SKM-1 treated with dmso at 0.1 percent for 144 hours (cell line): ENCODE measurements at regions not wholly inside any gene's neighbourhood (a gene's known extent, or its start where the extent isn't known, plus 50 kb on each side); places are given as distances from the start of the nearest gene placed in this dataset.
A peak's percentile ranks its signal among the peaks of the same experiment; 100 is the strongest.
"Not testable (repeated sequence)": the region's sequence is repeated elsewhere in the genome, so short reads cannot be mapped to it uniquely, and the experiment has no call there.

ENCODE experiments used
- DNase-seq: peaks from one replicate; lab custom pipeline; 2025; ENCODE audit not compliant: unreplicated experiment; lab: John Stamatoyannopoulos, UW

GRCh38 chr14:29982171-29982570, 54.5 kb upstream of the PRKD1 start:
- DNase-seq, result no peak

GRCh38 chr14:29982993-29983392, 55.3 kb upstream of the PRKD1 start:
- DNase-seq, result no peak

GRCh38 chr14:29990344-29990857, 62.8 kb upstream of the PRKD1 start:
- DNase-seq, result not testable (repeated sequence)

- DNase-seq, result no peak
Measured at GRCh38 chr14:29990993-29991392, 63.3 kb upstream of the PRKD1 start.

GRCh38 chr14:29993143-29993542, 65.5 kb upstream of the PRKD1 start:
- no peak for DNase-seq

- DNase-seq, result no peak
Measured at GRCh38 chr14:29999013-29999539, 71.4 kb upstream of the PRKD1 start.

GRCh38 chr14:30002859-30003258, 75.2 kb upstream of the PRKD1 start:
- no peak for DNase-seq

GRCh38 chr14:30005114-30005808, 77.6 kb upstream of the PRKD1 start:
- peak; percentile 24 for DNase-seq

GRCh38 chr14:30006695-30007094, 79.0 kb upstream of the PRKD1 start:
- no peak for DNase-seq

- no peak for DNase-seq
Measured at GRCh38 chr14:30015489-30015888, 87.8 kb upstream of the PRKD1 start.

GRCh38 chr14:30016002-30016401, 88.4 kb upstream of the PRKD1 start:
- no peak for DNase-seq

- no peak for DNase-seq
Measured at GRCh38 chr14:30017370-30017993, 89.8 kb upstream of the PRKD1 start.

- no peak for DNase-seq
Measured at GRCh38 chr14:30020271-30020670, 92.6 kb upstream of the PRKD1 start.

GRCh38 chr14:30020687-30021086, 93.0 kb upstream of the PRKD1 start:
- DNase-seq, result no peak

GRCh38 chr14:30023350-30023749, 95.7 kb upstream of the PRKD1 start:
- not testable (repeated sequence) for DNase-seq

- no peak for DNase-seq
Measured at GRCh38 chr14:30034152-30034551, 106.5 kb upstream of the PRKD1 start.

- DNase-seq, result no peak
Measured at GRCh38 chr14:30035361-30035760, 107.7 kb upstream of the PRKD1 start.

GRCh38 chr14:30045720-30046119, 118.1 kb upstream of the PRKD1 start:
- DNase-seq, result no peak

- no peak for DNase-seq
Measured at GRCh38 chr14:30053103-30053502, 125.5 kb upstream of the PRKD1 start.

- DNase-seq, result no peak
Measured at GRCh38 chr14:30054201-30054600, 126.6 kb upstream of the PRKD1 start.

- DNase-seq, result no peak
Measured at GRCh38 chr14:30058401-30058800, 130.8 kb upstream of the PRKD1 start.

GRCh38 chr14:30063746-30064145, 136.1 kb upstream of the PRKD1 start:
- no peak for DNase-seq
